GM12891 (cell line): ENCODE measurements at regions not wholly inside any gene's neighbourhood (a gene's known extent, or its start where the extent isn't known, plus 50 kb on each side); places are given as distances from the start of the nearest gene placed in this dataset.

Experiments used
- POLR2A ChIP-seq: IDR thresholded peaks from 2 replicates; pipeline ENCODE4 v1.6.1; 2011; ENCODE audit warnings: low read depth, low read length, control low read depth
- POLR2AphosphoS5 ChIP-seq: IDR thresholded peaks from 2 replicates; pipeline ENCODE4 v1.6.1; 2011; ENCODE audit warnings: low read depth, low read length, control low read depth
- SPI1 ChIP-seq: IDR thresholded peaks from 2 replicates; pipeline ENCODE4 v1.6.1; 2011; ENCODE audit warnings: low read depth, low read length, control low read depth
- TAF1 ChIP-seq: IDR thresholded peaks from 2 replicates; pipeline ENCODE4 v1.6.1; 2011; ENCODE audit warnings: low read depth, low read length, control low read depth

DNA sequence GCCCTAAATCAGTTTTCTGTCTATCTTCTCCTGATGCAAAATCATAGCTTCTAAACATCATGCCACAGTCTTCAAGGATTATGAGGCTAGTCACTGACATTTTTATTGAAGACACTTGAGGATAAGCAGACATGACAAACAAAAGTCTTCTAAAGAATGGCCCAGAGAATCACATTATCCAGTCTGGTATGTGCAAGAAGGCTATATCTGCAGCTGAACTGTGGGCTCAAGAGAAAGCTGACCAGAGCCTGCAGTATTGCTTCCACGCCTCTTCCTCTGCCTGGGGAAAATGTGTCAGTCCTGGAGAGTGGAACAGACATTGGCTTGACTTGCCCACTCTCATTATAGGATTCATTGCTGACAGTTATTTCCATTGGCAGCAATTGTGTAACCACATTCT lies 553.5 kb downstream of the SPOCK3 start:
- no peak for TF ChIP-seq POLR2AphosphoS5
- TF ChIP-seq POLR2A, result no peak
- TF ChIP-seq TAF1, result no peak
- TF ChIP-seq SPI1, result no peak
